ENCODE measurements at regions not wholly inside any gene's neighbourhood (a gene's known extent, or its start where the extent isn't known, plus 50 kb on each side); places are given as distances from the start of the nearest gene placed in this dataset.

GRCh38 chr11:27207025-27207650 lies 155.9 kb downstream of the CCDC34 start:
- Histone ChIP-seq H3K4me3 (ENCODE audit: low read length) (no peak overlapping the region), H3K4me1 (ENCODE audit: control insufficient read depth, insufficient read depth, low read length) (peaks cover 44% of the 10 kb centered on the region), H3K27ac (ENCODE audit: low read length) (no peak overlapping the region), H3K36me3 (ENCODE audit: control insufficient read depth, insufficient read depth, low read length) (no peaks in the 10 kb centered on the region), H3K27me3 (ENCODE audit: control insufficient read depth, insufficient read depth, low read length) (no peaks in the 10 kb centered on the region), H3K9me3 (replicated peaks; ENCODE audit: control insufficient read depth, low read depth, low read length) (no peaks in the 10 kb centered on the region)
- WGBS (ENCODE audit: insufficient coverage) = 71% methylated on average over 1 of the region's 2 CpGs
- no peak for DNase-seq

DNA sequence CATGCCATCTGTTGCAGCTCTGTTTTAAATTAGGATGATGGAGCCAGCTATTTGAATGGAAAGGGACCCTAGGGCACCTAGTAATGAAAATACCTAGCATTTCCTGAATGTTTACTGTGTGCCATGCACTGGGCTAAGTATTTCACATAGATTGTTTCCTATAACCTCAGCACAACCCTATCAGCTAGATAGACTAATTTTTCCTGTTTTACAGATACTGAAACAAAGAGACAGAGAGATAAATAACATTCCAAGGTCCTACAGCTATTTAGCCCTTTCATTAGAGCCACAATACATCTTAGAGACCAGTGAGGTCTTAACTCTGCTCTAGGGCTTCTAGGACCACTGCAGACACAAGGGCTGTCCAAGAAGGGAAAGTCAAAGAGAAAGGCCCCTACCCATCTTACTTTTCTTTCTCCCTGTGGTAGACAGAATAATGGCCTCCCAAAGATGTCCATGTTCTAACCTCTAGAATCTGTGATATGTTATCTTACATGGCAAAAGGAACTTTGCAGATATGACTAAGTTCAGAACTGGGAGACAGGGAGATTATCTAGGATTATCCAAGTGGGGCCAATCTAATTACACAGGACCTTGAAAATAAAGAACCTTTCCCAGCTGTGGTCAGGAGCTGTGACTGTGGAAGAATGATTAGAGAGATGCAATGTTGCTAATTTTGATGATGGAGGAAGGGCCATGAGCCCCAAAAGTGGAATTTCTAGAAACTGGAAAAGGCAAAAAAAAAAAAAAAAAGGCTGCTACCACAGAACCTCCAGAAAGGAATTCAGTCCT lies 157.0 kb downstream of the CCDC34 start:
- peaks cover 55% of the 10 kb centered on the region for H3K4me1 ChIP-seq (ENCODE audit: control insufficient read depth, insufficient read depth, low read length)
- no peaks in the 10 kb centered on the region for H3K9me3 ChIP-seq (replicated peaks; ENCODE audit: control insufficient read depth, low read depth, low read length)
- no peak overlapping the region for H3K4me3 ChIP-seq (ENCODE audit: low read length)
- no peaks in the 10 kb centered on the region for H3K27me3 ChIP-seq (ENCODE audit: control insufficient read depth, insufficient read depth, low read length)
- no peak for DNase-seq
- H3K36me3 ChIP-seq (ENCODE audit: control insufficient read depth, insufficient read depth, low read length) = no peaks in the 10 kb centered on the region
- peak overlapping the region; percentile 72 for H3K27ac ChIP-seq (ENCODE audit: low read length)

GRCh38 chr11:27205250-27205649 lies 157.8 kb downstream of the CCDC34 start:
- no peaks in the 10 kb centered on the region for H3K27me3 ChIP-seq (ENCODE audit: control insufficient read depth, insufficient read depth, low read length)
- H3K36me3 ChIP-seq (ENCODE audit: control insufficient read depth, insufficient read depth, low read length) = no peaks in the 10 kb centered on the region
- H3K27ac ChIP-seq (ENCODE audit: low read length) = peak overlapping the region; percentile 72
- no peak overlapping the region for H3K4me3 ChIP-seq (ENCODE audit: low read length)
- H3K9me3 ChIP-seq (replicated peaks; ENCODE audit: control insufficient read depth, low read depth, low read length) = no peaks in the 10 kb centered on the region
- peak; percentile 91 for DNase-seq
- WGBS (ENCODE audit: insufficient coverage) = 50% methylated on average over 1 of the region's 3 CpGs
- H3K4me1 ChIP-seq (ENCODE audit: control insufficient read depth, insufficient read depth, low read length) = peaks cover 58% of the 10 kb centered on the region

- Histone ChIP-seq H3K27ac (ENCODE audit: low read length) (peak overlapping the region; percentile 72), H3K36me3 (ENCODE audit: control insufficient read depth, insufficient read depth, low read length) (no peaks in the 10 kb centered on the region), H3K9me3 (replicated peaks; ENCODE audit: control insufficient read depth, low read depth, low read length) (no peaks in the 10 kb centered on the region), H3K27me3 (ENCODE audit: control insufficient read depth, insufficient read depth, low read length) (no peaks in the 10 kb centered on the region), H3K4me1 (ENCODE audit: control insufficient read depth, insufficient read depth, low read length) (peaks cover 56% of the 10 kb centered on the region), H3K4me3 (ENCODE audit: low read length) (no peak overlapping the region)
- DNase-seq = peak; percentile 42
- no CpG with 5 or more reads among the region's 3 CpGs for WGBS (ENCODE audit: insufficient coverage)
These were observed 158.5 kb downstream of the CCDC34 start for GRCh38 chr11:27204529-27204928.

DNA sequence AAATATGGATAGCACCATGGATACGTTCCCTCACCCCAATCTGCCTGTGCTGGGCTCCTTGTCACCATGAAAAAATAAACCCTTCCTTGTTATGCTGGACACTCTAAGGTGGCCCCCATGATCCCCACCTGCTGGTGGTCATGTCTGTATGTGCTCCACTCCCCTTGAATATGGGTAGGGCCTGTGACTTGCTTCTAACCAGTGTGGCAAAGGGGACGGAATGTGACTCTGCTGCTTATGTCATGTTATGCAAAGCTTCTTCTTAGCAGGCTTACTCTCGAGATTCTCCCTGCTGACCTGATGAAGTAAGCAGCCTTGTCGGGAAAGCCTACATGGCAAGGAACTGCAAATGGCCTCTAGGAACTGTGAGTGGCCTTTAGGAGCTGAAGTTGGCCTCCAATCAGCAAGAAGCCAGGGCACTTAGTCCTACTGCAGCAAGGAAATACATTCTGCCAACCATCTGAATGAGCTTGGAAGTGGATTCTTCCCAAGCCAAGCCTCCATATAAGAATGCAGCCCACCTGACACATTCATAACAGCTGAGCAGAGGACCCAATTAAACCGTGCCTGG lies 159.9 kb downstream of the CCDC34 start:
- H3K4me1 ChIP-seq (ENCODE audit: control insufficient read depth, insufficient read depth, low read length) = peaks cover 54% of the 10 kb centered on the region

GRCh38 chr11:27201454-27202302 lies 161.1 kb downstream of the BBOX1 start:
- 17% methylated on average over 6 of the region's 10 CpGs for WGBS (ENCODE audit: insufficient coverage)
- Histone ChIP-seq H3K4me1 (ENCODE audit: control insufficient read depth, insufficient read depth, low read length) (peaks cover 57% of the 10 kb centered on the region), H3K9me3 (replicated peaks; ENCODE audit: control insufficient read depth, low read depth, low read length) (no peaks in the 10 kb centered on the region), H3K36me3 (ENCODE audit: control insufficient read depth, insufficient read depth, low read length) (no peaks in the 10 kb centered on the region), H3K4me3 (ENCODE audit: low read length) (no peak overlapping the region), H3K27ac (ENCODE audit: low read length) (peak overlapping the region; percentile 87), H3K27me3 (ENCODE audit: control insufficient read depth, insufficient read depth, low read length) (no peaks in the 10 kb centered on the region)
- peak; percentile 95 for DNase-seq

More for the DNA sequence above, 159.9 kb downstream of the CCDC34 start:
- peak overlapping the region; percentile 73 for H3K27ac ChIP-seq (ENCODE audit: low read length)
- DNase-seq = peak; percentile 35
- H3K4me3 ChIP-seq (ENCODE audit: low read length) = no peak overlapping the region
- no peaks in the 10 kb centered on the region for H3K9me3 ChIP-seq (replicated peaks; ENCODE audit: control insufficient read depth, low read depth, low read length)
- H3K27me3 ChIP-seq (ENCODE audit: control insufficient read depth, insufficient read depth, low read length) = no peaks in the 10 kb centered on the region
- WGBS (ENCODE audit: insufficient coverage) = 64% methylated on average over 4 of the region's 5 CpGs
- no peaks in the 10 kb centered on the region for H3K36me3 ChIP-seq (ENCODE audit: control insufficient read depth, insufficient read depth, low read length)

- Histone ChIP-seq H3K27ac (ENCODE audit: low read length) (peak overlapping the region; percentile 87), H3K9me3 (replicated peaks; ENCODE audit: control insufficient read depth, low read depth, low read length) (no peaks in the 10 kb centered on the region)
- no CpG with 5 or more reads among the region's 1 CpG for WGBS (ENCODE audit: insufficient coverage)
These were observed 160.3 kb downstream of the BBOX1 start for GRCh38 chr11:27200779-27201453.

DNA sequence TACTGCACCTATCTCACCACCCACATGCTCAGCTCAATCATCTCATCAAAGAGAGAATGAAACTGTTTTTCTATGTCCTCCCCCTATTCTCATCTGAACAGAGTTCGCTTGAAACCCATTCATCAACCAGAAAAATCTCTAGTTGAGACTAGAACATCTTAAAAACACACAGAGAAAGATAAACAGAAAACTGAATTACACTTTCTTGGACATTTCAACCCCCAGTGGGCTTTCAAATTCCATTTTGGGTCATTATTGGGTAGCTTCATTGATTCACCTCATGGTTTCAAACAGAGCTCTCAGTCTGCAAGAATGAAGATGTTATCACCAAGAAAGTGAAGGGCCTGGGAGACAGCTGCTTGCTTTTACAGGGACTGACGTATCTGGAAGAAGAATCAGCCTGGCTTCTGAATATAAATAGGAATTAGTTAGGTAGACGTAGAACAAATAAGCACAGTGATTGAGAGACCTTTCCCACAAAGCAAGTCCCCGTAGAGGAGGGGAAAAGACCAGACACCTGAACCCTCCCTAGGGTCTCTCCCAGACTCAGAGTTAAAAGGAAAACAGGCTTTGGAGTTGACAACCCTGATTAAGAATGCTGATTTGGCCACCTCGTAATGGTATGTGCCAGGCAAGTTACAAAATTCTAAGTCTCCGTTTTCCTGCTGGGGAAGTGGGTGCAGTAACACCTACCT lies 155.7 kb downstream of the BBOX1 start:
- Histone ChIP-seq H3K9me3 (replicated peaks; ENCODE audit: control insufficient read depth, low read depth, low read length) (no peaks in the 10 kb centered on the region), H3K27ac (ENCODE audit: low read length) (no peak overlapping the region), H3K36me3 (ENCODE audit: control insufficient read depth, insufficient read depth, low read length) (no peaks in the 10 kb centered on the region), H3K27me3 (ENCODE audit: control insufficient read depth, insufficient read depth, low read length) (no peaks in the 10 kb centered on the region), H3K4me1 (ENCODE audit: control insufficient read depth, insufficient read depth, low read length) (peaks cover 12% of the 10 kb centered on the region), H3K4me3 (ENCODE audit: low read length) (no peak overlapping the region)
- 57% methylated on average over 3 of the region's 6 CpGs for WGBS (ENCODE audit: insufficient coverage)
- DNase-seq = no peak

More at GRCh38 chr11:27200779-27201453, 160.3 kb downstream of the BBOX1 start:
- no peak overlapping the region for H3K4me3 ChIP-seq (ENCODE audit: low read length)
- H3K36me3 ChIP-seq (ENCODE audit: control insufficient read depth, insufficient read depth, low read length) = no peaks in the 10 kb centered on the region
- DNase-seq = no peak
- peaks cover 51% of the 10 kb centered on the region for H3K4me1 ChIP-seq (ENCODE audit: control insufficient read depth, insufficient read depth, low read length)
- no peaks in the 10 kb centered on the region for H3K27me3 ChIP-seq (ENCODE audit: control insufficient read depth, insufficient read depth, low read length)

DNA sequence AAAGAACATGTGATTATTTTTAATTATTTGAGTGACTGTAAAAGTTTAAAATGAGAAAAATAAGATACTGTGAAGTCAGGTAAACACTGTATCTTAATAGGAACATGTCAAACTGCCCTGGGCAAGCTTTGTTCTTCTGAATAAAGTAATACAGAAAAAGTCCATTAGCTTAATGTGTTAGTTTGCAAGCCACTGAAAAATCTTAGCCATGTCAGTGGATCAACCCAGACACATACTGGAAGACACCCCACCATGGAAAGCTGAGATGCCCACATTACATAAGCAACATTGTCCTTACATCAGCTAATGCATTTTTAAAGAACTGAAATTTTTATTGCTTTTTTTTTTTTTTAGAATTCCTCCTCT lies 155.2 kb downstream of the BBOX1 start:
- Histone ChIP-seq H3K27ac (ENCODE audit: low read length) (no peak overlapping the region), H3K9me3 (replicated peaks; ENCODE audit: control insufficient read depth, low read depth, low read length) (no peaks in the 10 kb centered on the region), H3K4me3 (ENCODE audit: low read length) (no peak overlapping the region), H3K36me3 (ENCODE audit: control insufficient read depth, insufficient read depth, low read length) (no peaks in the 10 kb centered on the region), H3K4me1 (ENCODE audit: control insufficient read depth, insufficient read depth, low read length) (peaks cover 9% of the 10 kb centered on the region), H3K27me3 (ENCODE audit: control insufficient read depth, insufficient read depth, low read length) (no peaks in the 10 kb centered on the region)
- no peak for DNase-seq
